GM21529 (cell line): ENCODE measurements at regions not wholly inside any gene's neighbourhood (a gene's known extent, or its start where the extent isn't known, plus 50 kb on each side); places are given as distances from the start of the nearest gene placed in this dataset.
"Not testable (repeated sequence)": the region's sequence is repeated elsewhere in the genome, so short reads cannot be mapped to it uniquely, and the experiment has no call there.

Experiments used
- ATAC-seq: cut with Tn5 transposase; IDR thresholded peaks from one replicate; pipeline ENCODE4 v1.9.1; 2021; ENCODE audit not compliant: unreplicated experiment

DNA sequence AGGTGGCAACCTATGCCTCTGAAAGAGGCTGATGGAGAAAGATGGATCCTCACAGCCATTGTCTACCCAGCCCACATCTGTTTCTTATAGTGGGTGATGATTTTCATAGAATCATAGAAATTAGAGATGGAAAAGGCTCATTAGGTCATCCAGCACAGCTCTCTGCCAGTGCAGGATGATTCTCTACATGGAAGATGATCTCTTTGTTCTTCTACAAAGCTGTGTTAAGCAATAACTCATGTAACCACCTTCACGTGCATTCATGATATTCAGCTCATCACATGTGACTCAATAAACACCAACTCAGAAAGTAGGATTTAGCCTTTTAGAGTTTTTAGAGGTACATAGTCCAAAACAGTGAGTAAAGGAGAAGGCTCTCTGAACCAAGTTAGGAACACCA, 539.4 kb upstream of the ID2 start:
- ATAC-seq = no peak

GRCh38 chr2:8144131-8144631, 537.7 kb upstream of the ID2 start:
- no peak for ATAC-seq

DNA sequence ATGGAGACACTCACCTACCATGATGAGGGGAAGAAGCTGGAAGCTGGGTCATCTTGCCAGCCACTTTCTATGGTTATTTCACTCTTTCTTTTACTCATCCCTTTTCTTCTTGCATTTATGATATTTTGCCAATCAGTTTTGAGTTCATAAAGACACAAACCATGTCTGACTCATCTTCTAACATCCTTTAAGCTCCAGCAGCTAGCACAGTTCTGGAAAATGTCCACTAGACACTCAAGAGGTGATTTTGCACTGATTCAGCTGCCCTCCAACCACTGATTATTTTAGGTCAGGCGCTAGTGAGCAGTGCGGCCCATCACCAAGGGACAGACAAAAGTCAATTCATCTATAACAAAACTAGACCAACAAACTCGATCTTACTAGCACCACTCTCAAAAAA, 537.1 kb upstream of the ID2 start:
- ATAC-seq = no peak

DNA sequence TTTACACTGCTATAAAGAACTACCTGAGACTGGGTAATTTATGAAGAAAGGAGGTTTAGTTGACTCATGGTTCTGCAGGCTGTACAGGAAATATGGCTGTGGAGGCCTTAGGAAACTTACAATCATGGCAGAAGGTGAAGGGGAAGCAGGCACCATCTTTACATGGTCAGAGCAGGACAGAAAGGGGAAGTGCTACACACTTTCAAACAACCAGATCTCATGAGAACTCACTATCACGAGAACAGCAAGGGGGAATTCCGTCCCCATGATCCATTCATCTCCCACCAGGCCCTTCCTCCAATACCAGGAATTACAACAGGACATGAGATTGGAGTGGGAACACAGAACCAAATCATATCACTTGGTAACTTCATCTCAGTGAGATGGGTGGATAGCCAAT, 536.5 kb upstream of the ID2 start:
- ATAC-seq = not testable (repeated sequence)

- ATAC-seq = no peak
Observed at GRCh38 chr2:8146132-8147005, 535.5 kb upstream of the ID2 start.

- no peak for ATAC-seq
Observed at GRCh38 chr2:8148260-8149006, 533.4 kb upstream of the ID2 start.

- no peak for ATAC-seq
Observed at GRCh38 chr2:8149007-8149405, 532.9 kb upstream of the ID2 start.

GRCh38 chr2:8149985-8150539, 531.8 kb upstream of the ID2 start:
- ATAC-seq = no peak

DNA sequence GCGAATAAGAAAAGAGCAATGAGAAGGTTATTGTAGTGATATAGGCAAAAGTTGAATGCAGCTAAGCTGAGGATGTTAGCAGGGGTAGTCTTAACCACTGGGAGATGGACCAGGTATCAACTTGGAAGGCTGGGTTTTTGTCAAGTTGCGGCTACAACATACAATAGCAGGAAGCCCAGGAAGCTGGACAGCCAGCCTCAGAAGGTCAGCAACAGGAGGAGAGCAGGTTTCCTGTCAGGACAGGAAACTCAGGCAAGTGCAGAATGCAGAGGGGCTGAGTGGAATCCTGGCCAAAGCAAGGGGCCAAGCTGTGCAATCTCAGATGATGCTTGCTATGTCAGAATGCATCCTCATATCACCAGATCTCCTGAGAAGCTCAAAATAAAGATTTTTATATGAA, 530.0 kb upstream of the ID2 start:
- ATAC-seq = no peak

DNA sequence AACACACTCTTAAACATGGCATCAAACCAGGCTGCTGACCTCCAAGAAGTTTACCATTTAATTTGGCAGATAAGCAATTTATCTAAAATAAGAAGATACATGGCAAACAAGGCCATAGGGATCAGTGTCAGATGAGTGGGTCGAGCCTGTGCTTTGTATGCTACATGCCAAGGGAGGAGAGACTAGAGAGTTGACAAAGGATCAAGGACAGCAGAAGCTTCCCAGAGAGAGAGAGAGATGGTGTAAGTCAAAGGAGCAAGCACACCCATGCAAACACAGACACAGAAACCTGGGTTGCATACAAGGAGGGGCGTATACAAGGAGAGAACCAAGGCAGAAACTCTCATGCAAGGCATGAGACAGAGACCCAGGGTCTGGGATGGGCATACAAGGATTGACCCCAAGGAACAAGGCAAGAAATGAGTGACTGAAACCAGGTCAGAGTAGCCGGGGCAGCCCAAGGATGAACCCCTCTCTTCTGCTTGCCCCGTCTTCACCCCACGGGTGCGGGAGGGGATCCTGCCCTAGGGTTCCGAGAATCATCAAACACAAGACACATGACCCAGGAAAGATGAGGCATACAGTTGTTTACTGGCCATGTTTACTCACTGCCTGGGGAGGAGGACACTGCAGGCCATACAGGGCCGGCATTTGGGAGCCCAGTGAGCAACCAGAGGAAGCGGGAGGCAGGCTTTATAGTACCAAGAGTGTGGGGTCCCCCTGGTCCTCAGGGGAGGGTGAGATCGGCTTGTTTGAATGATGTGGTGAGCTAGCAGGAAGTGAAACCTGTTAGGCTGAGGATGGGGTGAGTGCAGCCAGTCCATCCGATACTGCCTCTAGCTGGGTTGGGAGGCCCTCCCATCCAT, 529.2 kb upstream of the ID2 start:
- peak; percentile 100 for ATAC-seq

- ATAC-seq = no peak
Observed at GRCh38 chr2:8153258-8153718, 528.6 kb upstream of the ID2 start.

GRCh38 chr2:8154270-8154669, 527.6 kb upstream of the ID2 start:
- ATAC-seq = no peak

DNA sequence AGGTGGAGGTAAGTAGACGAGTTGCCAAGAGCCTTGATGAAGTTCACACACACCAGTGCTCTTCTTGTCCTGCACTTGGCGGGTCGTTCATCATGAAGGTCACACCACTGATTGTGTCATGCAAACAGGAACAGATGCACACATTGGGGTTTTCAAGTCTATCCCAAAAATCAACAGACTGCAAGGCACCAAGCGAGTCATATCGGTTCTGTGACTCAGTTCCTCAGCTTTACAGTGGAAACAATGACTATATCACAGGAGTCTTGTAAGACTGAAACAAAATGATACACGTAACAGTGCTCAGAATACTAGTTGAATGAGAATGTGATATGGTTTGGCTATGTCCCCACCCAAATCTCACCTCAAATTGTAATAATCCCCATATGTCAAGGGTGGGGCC, 526.9 kb upstream of the ID2 start:
- no peak for ATAC-seq

GRCh38 chr2:8157621-8158430, 524.0 kb upstream of the ID2 start:
- no peak for ATAC-seq

- no peak for ATAC-seq
Observed at GRCh38 chr2:8158711-8159110, 523.1 kb upstream of the ID2 start.

DNA sequence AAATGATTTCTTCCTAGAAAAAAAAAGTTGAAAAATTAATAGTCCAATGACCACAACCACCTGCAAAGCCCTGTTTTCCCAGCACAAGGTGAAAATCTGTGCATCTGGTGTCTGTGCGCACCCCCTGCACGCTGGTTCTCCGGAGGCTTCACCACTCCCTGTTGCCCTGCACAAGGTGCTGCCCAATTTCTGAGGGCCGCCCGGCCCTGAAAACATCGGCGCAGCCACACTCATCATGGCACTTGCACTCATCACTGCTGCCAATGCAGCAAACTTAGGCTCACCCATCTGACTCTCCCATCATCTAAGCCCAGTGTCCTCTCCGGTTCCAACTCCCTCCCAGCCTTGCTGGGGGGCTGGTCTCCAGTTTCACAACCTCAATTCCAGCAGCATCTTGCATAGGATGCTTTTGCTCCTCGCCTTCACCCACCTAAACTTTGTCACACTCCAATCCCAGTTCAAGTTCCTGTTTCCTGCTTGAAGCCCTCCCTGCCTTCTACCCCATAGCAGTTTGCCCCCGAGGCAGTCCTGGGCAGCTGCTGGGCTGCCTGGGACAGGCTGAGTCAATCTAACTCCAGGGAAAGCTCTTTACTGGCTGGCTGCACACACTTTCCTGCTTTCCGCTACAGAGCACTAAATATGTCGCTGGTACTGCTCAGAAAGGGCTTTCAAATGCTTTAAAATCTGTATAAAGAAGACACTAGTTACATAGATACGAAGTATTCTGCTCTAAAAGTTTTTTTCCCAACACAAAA, 522.5 kb upstream of the ID2 start:
- ATAC-seq = no peak

GRCh38 chr2:8159966-8160603, 521.8 kb upstream of the ID2 start:
- no peak for ATAC-seq

DNA sequence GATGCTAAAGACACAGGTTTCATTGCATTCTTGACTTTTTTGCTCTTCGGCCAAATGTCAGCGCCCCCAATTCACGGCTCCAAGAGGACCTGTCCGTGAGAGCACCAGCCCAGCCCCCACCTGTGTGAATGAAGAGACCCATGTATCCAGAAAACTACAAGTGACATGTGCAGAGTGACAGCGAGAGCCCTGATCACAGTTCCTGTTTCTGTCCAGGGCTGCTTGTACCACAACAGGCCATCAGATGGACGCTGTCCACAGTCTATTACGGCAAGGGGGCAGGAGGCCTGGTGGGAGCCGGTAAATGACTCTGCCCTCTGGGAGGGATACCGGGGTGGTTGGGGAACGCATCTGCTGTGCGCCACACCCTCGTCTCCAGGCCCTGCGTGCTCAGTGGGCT, 520.9 kb upstream of the ID2 start:
- no peak for ATAC-seq

GRCh38 chr2:8162552-8162951, 519.3 kb upstream of the ID2 start:
- ATAC-seq = no peak
